Neural cell (in vitro differentiated cells): ENCODE measurements at regions not wholly inside any gene's neighbourhood (a gene's known extent, or its start where the extent isn't known, plus 50 kb on each side); places are given as distances from the start of the nearest gene placed in this dataset.

Source experiments
- H2AFZ ChIP-seq: fragments of 200-600, 300-800 bp; sonication (generic), shearing (Covaris generic); 2 replicates; pipeline ENCODE4 v1.6.0; 2014; ENCODE audit warnings: low read depth, mild to moderate bottlenecking, antibody characterized with exemption, low read length, moderate library complexity
- H3F3A ChIP-seq: fragments of 200-600 bp; shearing (Covaris generic); 2 replicates; pipeline ENCODE4 v1.6.1; 2016; ENCODE audit warnings: mild to moderate bottlenecking, moderate library complexity, mixed read lengths, antibody characterized with exemption, low read length; ENCODE audit not compliant: insufficient read depth, poor library complexity, severe bottlenecking
- H3K27ac ChIP-seq: fragments of 200-600, 300-800 bp; sonication (generic), shearing (Covaris generic); 2 replicates; pipeline ENCODE4 v1.5.1; 2014; ENCODE audit warnings: mild to moderate bottlenecking, low read length, moderate library complexity
- H3K27me3 ChIP-seq: fragments of 300-800, 200-600 bp; sonication (generic), shearing (Covaris generic); 2 replicates; pipeline ENCODE4 v1.6.0; 2014; ENCODE audit warnings: mild to moderate bottlenecking, low read depth, low read length, moderate library complexity; ENCODE audit not compliant: insufficient read depth
- H3K36me3 ChIP-seq: fragments of 300-800, 200-600 bp; sonication (generic), shearing (Covaris generic); 2 replicates; pipeline ENCODE4 v1.5.1; 2014; ENCODE audit warnings: mild to moderate bottlenecking, antibody characterized with exemption, low read length, moderate library complexity; ENCODE audit not compliant: insufficient read depth
- H3K4me2 ChIP-seq: fragments of 300-800, 200-600 bp; sonication (generic), shearing (Covaris generic); 2 replicates; pipeline ENCODE4 v1.6.0; 2014; ENCODE audit warnings: mild to moderate bottlenecking, low read length
- H3K4me3 ChIP-seq: fragments of 300-800, 200-600 bp; sonication (generic), shearing (Covaris generic); 2 replicates; pipeline ENCODE4 v1.5.1; 2014; ENCODE audit warnings: mild to moderate bottlenecking, low read length, moderate library complexity
- H3K79me2 ChIP-seq: fragments of 200-600 bp; shearing (Covaris generic); replicated peaks from 2 replicates; pipeline ENCODE4 v1.6.0; 2014; ENCODE audit warnings: mild to moderate bottlenecking, low read length, moderate library complexity; ENCODE audit not compliant: insufficient read depth
- H3K9ac ChIP-seq: fragments of 300-800, 200-600 bp; sonication (generic), shearing (Covaris generic); 2 replicates; pipeline ENCODE4 v1.6.1; 2016; ENCODE audit warnings: mild to moderate bottlenecking, low read length, mixed read lengths
- H3K9me2 ChIP-seq: fragments of 200-600 bp; shearing (Covaris generic); 2 replicates; pipeline ENCODE4 v1.6.1; 2016; ENCODE audit warnings: mild to moderate bottlenecking, low read length, mixed read lengths; ENCODE audit not compliant: insufficient read depth
- H3K9me3 ChIP-seq: fragments of 200-600, 300-800 bp; sonication (generic), shearing (Covaris generic); 2 replicates; pipeline ENCODE4 v1.6.1; 2016; ENCODE audit warnings: mild to moderate bottlenecking, mixed run types, low read length, moderate library complexity, mixed read lengths
- H4K20me1 ChIP-seq: fragments of 200-600 bp; shearing (Covaris generic); 2 replicates; pipeline ENCODE4 v1.6.1; 2016; ENCODE audit warnings: mild to moderate bottlenecking, mixed run types; ENCODE audit not compliant: insufficient read depth
- CTCF ChIP-seq: fragments of 450-650 bp; IDR thresholded peaks from 2 replicates; pipeline ENCODE4 v1.5.1; 2014; ENCODE audit warnings: antibody characterized with exemption, mild to moderate bottlenecking, moderate library complexity; ENCODE audit not compliant: poor library complexity, severe bottlenecking
- EP300 ChIP-seq: fragments of 450-650 bp; conservative IDR thresholded peaks from 2 replicates; pipeline ENCODE4 v1.6.1; 2014; ENCODE audit warnings: antibody characterized with exemption, mild to moderate bottlenecking, moderate library complexity; ENCODE audit not compliant: poor library complexity, severe bottlenecking
- EZH2 ChIP-seq: fragments of 200-600, 300-800 bp; shearing (Covaris generic), sonication (generic); IDR thresholded peaks from 2 replicates; pipeline ENCODE4 v1.6.1; 2014; ENCODE audit warnings: antibody characterized with exemption, low read length, borderline replicate concordance, mild to moderate bottlenecking; ENCODE audit not compliant: insufficient read depth, poor library complexity, severe bottlenecking
- MXI1 ChIP-seq: fragments of 450-650 bp; conservative IDR thresholded peaks from 2 replicates; pipeline ENCODE4 v1.6.1; 2014; ENCODE audit warnings: antibody characterized with exemption, mild to moderate bottlenecking; ENCODE audit not compliant: poor library complexity, severe bottlenecking
- POLR2AphosphoS5 ChIP-seq: IDR thresholded peaks from 2 replicates; pipeline ENCODE4 v1.6.1; 2012
- RAD21 ChIP-seq: fragments of 450-650 bp; conservative IDR thresholded peaks from 2 replicates; pipeline ENCODE4 v1.6.1; 2014; ENCODE audit warnings: antibody characterized with exemption, mild to moderate bottlenecking, moderate library complexity
- REST ChIP-seq: IDR thresholded peaks from 2 replicates; pipeline ENCODE4 v1.6.1; 2012; ENCODE audit warnings: borderline replicate concordance
- SMC3 ChIP-seq: fragments of 450-650 bp; conservative IDR thresholded peaks from 2 replicates; pipeline ENCODE4 v1.6.1; 2014; ENCODE audit warnings: antibody characterized with exemption, mild to moderate bottlenecking, moderate library complexity; ENCODE audit not compliant: poor library complexity
- TAF1 ChIP-seq: IDR thresholded peaks from 2 replicates; pipeline ENCODE4 v1.6.1; 2012; ENCODE audit warnings: low read depth

GRCh38 chr9:108419379-108419778, 436.4 kb downstream of the ACTL7B start:
- no peaks in the 10 kb centered on the region for H3K36me3 ChIP-seq
- H3K79me2 ChIP-seq = no peaks in the 10 kb centered on the region
- H3K4me2 ChIP-seq = no peak overlapping the region
- H3K9me3 ChIP-seq = no peaks in the 10 kb centered on the region
- no peak overlapping the region for H3K9ac ChIP-seq
- H3K9me2 ChIP-seq = no peaks in the 10 kb centered on the region
- TF ChIP-seq TAF1 (no peak), RAD21 (no peak), CTCF (no peak), REST (no peak), EP300 (no peak), POLR2AphosphoS5 (no peak), EZH2 (no peak), MXI1 (no peak), SMC3 (no peak)
- H3K4me3 ChIP-seq = no peak overlapping the region
- H2AFZ ChIP-seq = no peak overlapping the region
- H3K27me3 ChIP-seq = no peaks in the 10 kb centered on the region
- H3K27ac ChIP-seq = no peak overlapping the region
- no peaks in the 10 kb centered on the region for H4K20me1 ChIP-seq
- no peaks in the 10 kb centered on the region for H3F3A ChIP-seq

- H3K4me2 ChIP-seq = no peak overlapping the region
- H4K20me1 ChIP-seq = no peaks in the 10 kb centered on the region
- H3K9me3 ChIP-seq = no peaks in the 10 kb centered on the region
- no peak overlapping the region for H2AFZ ChIP-seq
- H3K27ac ChIP-seq = no peak overlapping the region
- no peak overlapping the region for H3K4me3 ChIP-seq
- no peaks in the 10 kb centered on the region for H3K27me3 ChIP-seq
- TF ChIP-seq REST (no peak), POLR2AphosphoS5 (no peak), MXI1 (no peak), TAF1 (no peak), EZH2 (no peak), SMC3 (no peak), EP300 (no peak), RAD21 (no peak), CTCF (no peak)
- H3K9me2 ChIP-seq = no peaks in the 10 kb centered on the region
- H3F3A ChIP-seq = no peaks in the 10 kb centered on the region
- no peak overlapping the region for H3K9ac ChIP-seq
- no peaks in the 10 kb centered on the region for H3K79me2 ChIP-seq
- no peaks in the 10 kb centered on the region for H3K36me3 ChIP-seq
These were observed 438.1 kb downstream of the ACTL7B start for GRCh38 chr9:108417726-108418125.
